ENCODE measurements at regions not wholly inside any gene's neighbourhood (a gene's known extent, or its start where the extent isn't known, plus 50 kb on each side); places are given as distances from the start of the nearest gene placed in this dataset.

- DNase-seq (ENCODE audit: low read depth, low spot score) (no peak), FAIRE-seq (no peak)
- TF ChIP-seq, protein P1, sequence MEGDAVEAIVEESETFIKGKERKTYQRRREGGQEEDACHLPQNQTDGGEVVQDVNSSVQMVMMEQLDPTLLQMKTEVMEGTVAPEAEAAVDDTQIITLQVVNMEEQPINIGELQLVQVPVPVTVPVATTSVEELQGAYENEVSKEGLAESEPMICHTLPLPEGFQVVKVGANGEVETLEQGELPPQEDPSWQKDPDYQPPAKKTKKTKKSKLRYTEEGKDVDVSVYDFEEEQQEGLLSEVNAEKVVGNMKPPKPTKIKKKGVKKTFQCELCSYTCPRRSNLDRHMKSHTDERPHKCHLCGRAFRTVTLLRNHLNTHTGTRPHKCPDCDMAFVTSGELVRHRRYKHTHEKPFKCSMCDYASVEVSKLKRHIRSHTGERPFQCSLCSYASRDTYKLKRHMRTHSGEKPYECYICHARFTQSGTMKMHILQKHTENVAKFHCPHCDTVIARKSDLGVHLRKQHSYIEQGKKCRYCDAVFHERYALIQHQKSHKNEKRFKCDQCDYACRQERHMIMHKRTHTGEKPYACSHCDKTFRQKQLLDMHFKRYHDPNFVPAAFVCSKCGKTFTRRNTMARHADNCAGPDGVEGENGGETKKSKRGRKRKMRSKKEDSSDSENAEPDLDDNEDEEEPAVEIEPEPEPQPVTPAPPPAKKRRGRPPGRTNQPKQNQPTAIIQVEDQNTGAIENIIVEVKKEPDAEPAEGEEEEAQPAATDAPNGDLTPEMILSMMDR (optimal IDR thresholded peaks at IDR 0.05 in 1 of 3, IDR thresholded peaks at IDR 0.05 in 1 of 3, conservative IDR thresholded peaks at IDR 0.05 in 1 of 3; ENCODE audit: extremely low read depth in 1 of 3, insufficient read depth in 2 of 3, low read length in 3 of 3) = no peak
- no peak for TF ChIP-seq EZH2 (IDR thresholded peaks at IDR 0.05; ENCODE audit: low read length)
- Histone ChIP-seq H3K4me3 (ENCODE audit: control insufficient read depth in 2 of 3, extremely low read depth in 1 of 3, insufficient read depth in 2 of 3, low read depth in 1 of 3, low read length in 3 of 3) (no peak overlapping the region), H3K9ac (ENCODE audit: control insufficient read depth, extremely low read depth, insufficient read depth, low read length) (no peak overlapping the region), H3K36me3 (ENCODE audit: control insufficient read depth in 2 of 2, extremely low read depth in 1 of 2, insufficient read depth in 2 of 2, low read length in 2 of 2) (no peaks in the 10 kb centered on the region), H3K4me2 (ENCODE audit: control insufficient read depth, extremely low read depth, insufficient read depth, low read depth, low read length) (no peak overlapping the region), H3K27ac (ENCODE audit: control insufficient read depth, insufficient read depth, low read length) (no peak overlapping the region), H3K79me2 (ENCODE audit: control insufficient read depth, insufficient read depth, low read length) (no peaks in the 10 kb centered on the region), H3K9me3 (ENCODE audit: control insufficient read depth, low read depth, low read length) (no peaks in the 10 kb centered on the region), H3K9me1 (ENCODE audit: control insufficient read depth, extremely low read depth, insufficient read depth, low read length) (no peaks in the 10 kb centered on the region), H4K20me1 (ENCODE audit: control insufficient read depth, extremely low read depth, insufficient read depth, low read length) (no peaks in the 10 kb centered on the region), H2AFZ (ENCODE audit: control insufficient read depth, low read length) (no peak overlapping the region), H3K4me1 (ENCODE audit: control insufficient read depth, extremely low read depth, insufficient read depth, low read length) (no peaks in the 10 kb centered on the region), H3K27me3 (ENCODE audit: control insufficient read depth, extremely low read depth, insufficient read depth, low read length) (no peaks in the 10 kb centered on the region)
- dilution Hi-C loops (cut with MboI; ENCODE audit: extremely low pct_ligation_motif_present, low sequenced_read_pairs) = loop anchor here (25.0 kb wide), 1 partner anchor 184 kb away; no protein-coding TSS in a partner anchor
Measured at GRCh38 chr22:33221568-33221967, 163.4 kb upstream of the SYN3 start.

DNA sequence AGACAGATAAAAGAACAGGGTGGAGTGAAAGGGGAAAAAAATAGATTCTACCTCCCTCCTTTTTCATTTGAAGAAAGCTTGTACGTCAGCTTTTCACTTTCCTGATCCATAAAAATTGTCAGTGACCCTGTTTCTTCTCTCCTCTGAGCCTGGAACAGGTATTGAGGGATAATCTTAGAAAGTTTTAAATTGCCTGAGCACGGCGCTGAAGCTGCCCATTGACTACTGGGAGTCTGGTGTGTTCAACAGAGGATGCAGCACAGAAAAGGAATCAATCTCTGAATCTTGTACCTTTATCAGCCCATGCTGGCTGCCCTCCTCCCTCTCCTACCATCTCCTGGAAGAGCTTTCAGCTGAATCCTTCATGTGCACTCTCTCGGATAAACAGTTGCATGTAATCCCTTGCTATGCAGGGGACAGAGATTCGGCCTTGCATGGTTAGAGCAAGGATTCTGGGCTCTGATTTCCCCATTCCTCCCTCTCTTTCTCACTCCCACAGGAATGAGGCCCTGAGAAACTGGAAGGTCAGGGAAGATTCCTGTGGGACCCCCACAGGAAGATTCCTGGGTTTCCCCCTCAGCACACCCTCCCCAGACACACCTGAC lies 162.4 kb upstream of the SYN3 start:
- H3K27me3 ChIP-seq (ENCODE audit: control insufficient read depth, extremely low read depth, insufficient read depth, low read length) = no peaks in the 10 kb centered on the region
- H3K9ac ChIP-seq (ENCODE audit: control insufficient read depth, extremely low read depth, insufficient read depth, low read length) = no peak overlapping the region
- H3K4me2 ChIP-seq (ENCODE audit: control insufficient read depth, extremely low read depth, insufficient read depth, low read depth, low read length) = no peak overlapping the region
- DNase-seq (ENCODE audit: low read depth, low spot score) = no peak
- H3K79me2 ChIP-seq (ENCODE audit: control insufficient read depth, insufficient read depth, low read length) = no peaks in the 10 kb centered on the region
- no peaks in the 10 kb centered on the region for H3K9me1 ChIP-seq (ENCODE audit: control insufficient read depth, extremely low read depth, insufficient read depth, low read length)
- H3K36me3 ChIP-seq (ENCODE audit: control insufficient read depth in 2 of 2, extremely low read depth in 1 of 2, insufficient read depth in 2 of 2, low read length in 2 of 2) = no peaks in the 10 kb centered on the region
- dilution Hi-C loops (cut with MboI; ENCODE audit: extremely low pct_ligation_motif_present, low sequenced_read_pairs) = loop anchor here (25.0 kb wide), 1 partner anchor 183 kb away; no protein-coding TSS in a partner anchor
- TF ChIP-seq EZH2 (IDR thresholded peaks at IDR 0.05; ENCODE audit: low read length) = no peak
- TF ChIP-seq, protein P1 (optimal IDR thresholded peaks at IDR 0.05 in 1 of 3, IDR thresholded peaks at IDR 0.05 in 1 of 3, conservative IDR thresholded peaks at IDR 0.05 in 1 of 3; ENCODE audit: extremely low read depth in 1 of 3, insufficient read depth in 2 of 3, low read length in 3 of 3) = no peak
- H3K27ac ChIP-seq (ENCODE audit: control insufficient read depth, insufficient read depth, low read length) = no peak overlapping the region
- H3K4me3 ChIP-seq (ENCODE audit: control insufficient read depth in 2 of 3, extremely low read depth in 1 of 3, insufficient read depth in 2 of 3, low read depth in 1 of 3, low read length in 3 of 3) = no peak overlapping the region
- H3K9me3 ChIP-seq (ENCODE audit: control insufficient read depth, low read depth, low read length) = no peaks in the 10 kb centered on the region
- FAIRE-seq = no peak
- no peaks in the 10 kb centered on the region for H3K4me1 ChIP-seq (ENCODE audit: control insufficient read depth, extremely low read depth, insufficient read depth, low read length)
- H2AFZ ChIP-seq (ENCODE audit: control insufficient read depth, low read length) = no peak overlapping the region
- H4K20me1 ChIP-seq (ENCODE audit: control insufficient read depth, extremely low read depth, insufficient read depth, low read length) = no peaks in the 10 kb centered on the region

Measured in keratinocyte (primary cell).